H54 (cell line): ENCODE measurements at regions not wholly inside any gene's neighbourhood (a gene's known extent, or its start where the extent isn't known, plus 50 kb on each side); places are given as distances from the start of the nearest gene placed in this dataset.
"Not testable (repeated sequence)": the region's sequence is repeated elsewhere in the genome, so short reads cannot be mapped to it uniquely, and the experiment has no call there.

Source experiments
- DNase-seq: peaks from one replicate; pipeline ENCODE4 v3.0.0; 2011; ENCODE audit warnings: low spot score, mixed read lengths; ENCODE audit not compliant: insufficient read length
- FAIRE-seq: peaks from 3 replicates; lab custom pipeline; 2011; peaks lifted over from hg19 to GRCh38; lab: Jason Lieb, UNC
- POLR2A ChIP-seq: IDR thresholded peaks from 2 replicates; pipeline ENCODE4 v1.6.1; 2011; ENCODE audit warnings: low read depth, mild to moderate bottlenecking, low read length

DNA sequence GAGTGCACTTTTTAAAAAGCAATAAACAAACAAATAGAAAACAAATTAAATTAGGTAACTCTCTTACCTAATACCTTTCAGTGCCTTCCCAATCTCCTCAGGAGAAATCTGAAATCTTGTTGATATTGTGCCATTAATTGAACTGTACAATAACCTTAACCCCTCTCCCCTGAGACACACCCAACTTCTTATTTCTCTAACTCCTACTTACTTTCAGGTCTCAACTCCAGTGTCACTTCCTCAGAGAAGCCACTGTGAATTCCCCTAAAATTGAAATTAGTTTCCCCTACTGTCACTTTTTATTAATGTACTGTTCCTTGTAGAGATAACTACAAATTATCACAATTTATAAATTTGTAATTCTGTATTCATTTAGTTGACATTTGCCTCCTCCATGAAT, 295.3 kb upstream of the TNC start:
- DNase-seq, result no peak
- TF ChIP-seq POLR2A, result no peak
- no peak for FAIRE-seq

DNA sequence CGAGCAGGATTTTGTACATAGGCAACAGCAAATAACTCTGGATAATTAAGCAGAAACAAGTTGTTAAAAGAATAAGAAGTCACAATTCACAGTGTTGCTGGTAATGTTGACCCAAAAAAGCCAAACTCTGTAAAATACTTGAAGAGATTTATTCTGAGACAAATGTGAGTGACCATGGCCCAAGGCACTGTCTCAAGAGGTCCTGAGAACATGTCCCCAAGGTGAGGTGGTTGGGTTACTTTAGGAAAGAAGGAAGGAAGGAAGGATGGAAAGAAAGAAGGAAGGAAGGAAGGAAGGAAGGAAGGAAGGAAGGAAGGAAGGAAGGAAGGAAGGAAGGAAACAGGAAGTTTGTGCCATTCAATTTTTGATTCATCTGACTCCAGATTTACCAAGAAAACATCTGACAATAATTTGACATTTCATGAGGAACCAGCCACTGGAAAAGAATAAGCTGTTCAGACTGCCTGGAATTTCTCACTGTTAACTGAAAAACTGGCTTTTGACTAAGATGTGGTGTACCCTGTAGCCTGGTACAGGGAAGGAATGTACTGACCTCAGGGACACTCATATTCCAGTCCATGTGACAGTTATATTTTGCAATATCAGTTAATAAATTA, 295.9 kb upstream of the TNC start:
- TF ChIP-seq POLR2A, result no peak
- no peak for FAIRE-seq
- no peak for DNase-seq

- DNase-seq (no peak), FAIRE-seq (no peak)
- no peak for TF ChIP-seq POLR2A
Measured at GRCh38 chr9:115414561-115414960, 296.6 kb upstream of the TNC start.

- FAIRE-seq (no peak), DNase-seq (no peak)
- no peak for TF ChIP-seq POLR2A
Measured at GRCh38 chr9:115415450-115415849, 297.5 kb upstream of the TNC start.

- no peak for TF ChIP-seq POLR2A
- FAIRE-seq, result no peak
- DNase-seq, result no peak
Measured at GRCh38 chr9:115416299-115416698, 298.3 kb upstream of the TNC start.

DNA sequence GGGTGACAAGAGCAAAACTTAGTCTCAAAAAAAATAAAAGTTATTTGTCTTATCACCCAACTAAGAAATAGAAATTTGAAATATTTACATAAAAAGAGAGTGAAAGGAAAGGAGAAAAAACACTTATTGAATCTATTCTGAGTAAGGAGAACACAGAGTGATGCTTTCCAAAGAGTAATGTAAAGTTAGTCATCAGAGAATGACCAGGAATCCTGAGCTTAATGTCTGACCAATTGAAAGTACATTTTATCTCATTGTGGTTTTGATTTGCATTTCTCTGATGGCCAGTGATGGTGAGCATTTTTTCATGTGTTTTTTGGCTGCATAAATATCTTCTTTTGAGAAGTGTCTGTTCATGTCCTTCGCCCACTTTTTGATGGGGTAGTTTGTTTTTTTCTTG, 300.2 kb upstream of the TNC start:
- not testable (repeated sequence) for DNase-seq, FAIRE-seq

- FAIRE-seq (no peak), DNase-seq (no peak)
- TF ChIP-seq POLR2A, result no peak
Measured at GRCh38 chr9:115422932-115423440, 305.0 kb upstream of the TNC start.

DNA sequence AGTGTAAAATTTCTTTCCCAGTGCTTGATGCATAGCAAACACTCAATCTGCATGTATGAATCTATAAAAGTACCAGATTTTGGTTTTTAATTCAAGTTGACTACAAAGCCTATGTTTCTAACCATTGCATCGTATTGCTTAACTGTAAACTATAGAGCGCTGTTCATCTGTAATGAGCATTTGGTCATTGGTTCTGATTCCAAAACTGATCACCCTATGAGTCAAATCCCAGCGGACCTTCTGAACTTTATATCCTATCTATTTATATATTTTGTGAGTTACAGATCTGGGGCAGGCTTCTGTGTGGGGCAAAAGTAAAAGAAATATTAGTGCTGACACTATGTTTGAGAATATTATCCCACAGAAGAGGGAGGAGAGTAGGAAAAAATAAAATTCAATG, 305.7 kb upstream of the TNC start:
- FAIRE-seq, result no peak
- no peak for DNase-seq
- TF ChIP-seq POLR2A, result no peak

GRCh38 chr9:115425601-115426000, 307.6 kb upstream of the TNC start:
- no peak for FAIRE-seq
- no peak for DNase-seq
- no peak for TF ChIP-seq POLR2A

DNA sequence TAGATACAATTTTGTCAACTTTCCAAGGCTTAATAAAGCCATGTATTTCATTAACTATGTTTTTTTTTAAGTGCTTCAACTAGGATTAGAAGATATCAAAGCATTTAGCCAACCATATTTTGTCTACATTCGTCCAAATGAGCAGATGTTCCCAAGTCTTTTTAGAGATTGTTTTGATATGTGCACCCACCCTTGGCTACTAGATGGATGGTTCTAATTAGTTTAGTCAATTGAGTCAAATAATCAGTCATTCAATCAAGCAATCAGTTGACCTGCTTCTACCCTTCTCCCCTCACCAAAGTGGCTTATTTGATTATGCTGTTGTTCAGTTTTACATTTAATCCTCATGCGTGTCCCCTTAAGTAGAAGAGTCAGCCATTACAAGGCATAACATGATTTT, 319.5 kb upstream of the TNC start:
- TF ChIP-seq POLR2A, result no peak
- no peak for FAIRE-seq
- no peak for DNase-seq

DNA sequence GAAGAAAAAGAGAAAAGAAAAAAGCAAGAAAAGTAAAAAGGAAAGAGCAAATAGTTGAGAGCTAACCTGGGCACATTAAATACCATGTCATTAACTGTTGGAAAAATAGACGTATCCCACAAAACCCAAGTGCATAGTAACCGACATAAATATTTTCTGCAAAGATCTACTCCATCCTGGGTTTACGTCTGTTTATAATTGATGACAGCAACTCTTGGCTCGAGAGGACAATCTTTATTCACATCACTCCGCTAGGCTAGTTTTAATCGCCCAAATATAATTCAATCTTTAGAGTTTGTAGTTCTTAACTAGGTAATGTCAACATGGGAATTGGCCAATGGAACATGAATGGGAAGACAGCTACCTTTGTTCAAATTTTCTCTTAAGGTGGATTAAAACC, 321.7 kb upstream of the TNC start:
- FAIRE-seq (no peak), DNase-seq (no peak)
- TF ChIP-seq POLR2A, result no peak

DNA sequence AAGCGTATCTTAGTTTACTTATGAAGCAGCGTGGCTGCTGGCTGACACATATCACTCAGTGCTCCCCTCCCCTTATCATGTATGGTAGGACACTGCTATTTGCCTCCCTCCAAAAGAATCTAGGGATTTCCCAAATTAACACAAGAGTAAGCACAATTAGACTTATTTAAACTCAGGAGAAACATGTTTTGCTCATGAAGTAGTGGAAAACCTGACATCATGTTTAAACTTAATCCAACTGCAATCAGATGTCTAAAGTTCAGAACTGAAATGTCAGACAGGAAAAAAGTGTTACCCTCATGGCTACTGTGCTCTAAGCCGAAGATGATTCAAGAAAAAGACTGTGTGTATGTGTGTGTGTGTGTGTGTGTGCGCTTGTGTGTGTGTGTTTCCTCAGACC, 324.1 kb upstream of the TNC start:
- no peak for TF ChIP-seq POLR2A
- FAIRE-seq, result no peak
- DNase-seq, result no peak

DNA sequence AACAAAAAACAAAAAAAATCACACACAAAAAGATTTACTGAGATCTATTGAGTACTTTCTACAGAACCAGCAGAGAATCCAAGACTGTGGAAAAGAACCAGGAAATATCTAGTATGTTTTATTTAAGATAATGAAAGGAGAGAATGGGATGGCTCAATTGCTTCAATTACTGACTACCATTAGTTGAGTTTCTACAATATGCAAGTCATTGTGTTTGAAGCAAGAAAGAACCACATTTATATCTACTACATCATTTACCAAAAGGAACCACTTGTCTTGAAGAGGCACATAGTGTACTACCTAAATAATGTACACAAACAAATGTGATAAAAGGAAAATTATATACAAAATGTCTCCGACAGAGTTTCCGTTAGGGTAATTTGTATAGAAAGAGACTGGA, 325.9 kb upstream of the TNC start:
- no peak for TF ChIP-seq POLR2A
- DNase-seq (no peak), FAIRE-seq (no peak)

- DNase-seq (no peak), FAIRE-seq (no peak)
- TF ChIP-seq POLR2A, result no peak
Measured at GRCh38 chr9:115444959-115445358, 327.0 kb upstream of the TNC start.

GRCh38 chr9:115445655-115446054, 327.7 kb upstream of the TNC start:
- TF ChIP-seq POLR2A, result no peak
- FAIRE-seq, result no peak
- DNase-seq, result no peak
